IMR-90 (cell line): ENCODE measurements at regions not wholly inside any gene's neighbourhood (a gene's known extent, or its start where the extent isn't known, plus 50 kb on each side); places are given as distances from the start of the nearest gene placed in this dataset.
A peak's percentile ranks its signal among the peaks of the same experiment; 100 is the strongest.

Experiments
- ATAC-seq: fragments of 200-7000 bp; cut with Tn5 transposase; 2 replicates; pipeline ENCODE4 v1.9.1; 2020; ENCODE audit warnings: low read depth, mild to moderate bottlenecking, moderate library complexity
- BruUV-seq: library from RNA; stranded (reverse); fragments of 400-500 nt; replicated peaks from 2 replicates; lab custom pipeline; 2021; lab: Mats Ljungman, UMichigan
- CTCF ChIA-PET: fragments of 300-600 bp; formaldehyde crosslinking; extraction: SDS; loops from one replicate; lab custom pipeline; 2021; ENCODE audit warnings: antibody characterized with exemption; lab: Yijun Ruan, JAX
- POLR2A ChIA-PET: fragments of 300-600 bp; sonication (Branson Sonifier 250); formaldehyde crosslinking; loops from one replicate; lab custom pipeline; 2022; ENCODE audit warnings: antibody characterized with exemption; ENCODE audit not compliant: unreplicated experiment; lab: Charles Lee
- DNase-seq: peaks from one replicate; pipeline ENCODE4 v3.0.0; 2013
- H2AFZ ChIP-seq: replicated peaks from 2 replicates; pipeline ENCODE3; 2013; ENCODE audit warnings: low read length, mild to moderate bottlenecking; ENCODE audit not compliant: poor library complexity
- H2AK5ac ChIP-seq: 2 replicates; pipeline ENCODE4 v1.6.1; 2013; ENCODE audit warnings: low read depth, low read length, inconsistent platforms
- H2AK9ac ChIP-seq: replicated peaks from 2 replicates; pipeline ENCODE3; 2013; ENCODE audit warnings: mild to moderate bottlenecking, low read depth, low read length, moderate library complexity; ENCODE audit not compliant: poor library complexity
- H2BK120ac ChIP-seq: 2 replicates; pipeline ENCODE4 v1.6.1; 2013; ENCODE audit warnings: low read depth, low read length, inconsistent platforms
- H2BK15ac ChIP-seq: 3 replicates; pipeline ENCODE4 v1.6.1; 2013; ENCODE audit warnings: low read depth, low read length, inconsistent platforms
- H2BK20ac ChIP-seq: 2 replicates; pipeline ENCODE4 v1.6.1; 2013; ENCODE audit warnings: low read depth, mild to moderate bottlenecking, inconsistent platforms, low read length, moderate library complexity
- H2BK5ac ChIP-seq: 2 replicates; pipeline ENCODE4 v1.6.1; 2013; ENCODE audit warnings: mild to moderate bottlenecking, low read depth, low read length, inconsistent platforms; ENCODE audit not compliant: poor library complexity, severe bottlenecking
- H3K14ac ChIP-seq: replicated peaks from 2 replicates; pipeline ENCODE4 v1.6.1; 2013; ENCODE audit warnings: low read depth, low read length, inconsistent platforms
- H3K18ac ChIP-seq: 2 replicates; pipeline ENCODE4 v1.6.1; 2013; ENCODE audit warnings: low read depth, low read length, control low read depth
- H3K23ac ChIP-seq: 2 replicates; pipeline ENCODE4 v1.6.1; 2013; ENCODE audit warnings: low read depth, low read length, inconsistent platforms
- H3K27ac ChIP-seq: 2 replicates; pipeline ENCODE4 v1.5.1; 2013; ENCODE audit warnings: mild to moderate bottlenecking, control low read depth, low read length; ENCODE audit not compliant: insufficient read depth
- H3K27me3 ChIP-seq: 2 replicates; pipeline ENCODE4 v1.6.1; 2013; ENCODE audit warnings: low read length; ENCODE audit not compliant: control insufficient read depth, insufficient read depth
- H3K36me3 ChIP-seq: 2 replicates; pipeline ENCODE4 v1.6.1; 2013; ENCODE audit warnings: low read length, mixed read lengths; ENCODE audit not compliant: control insufficient read depth, insufficient read depth
- H3K4ac ChIP-seq: 2 replicates; pipeline ENCODE4 v1.6.1; 2013; ENCODE audit warnings: low read depth, low read length, inconsistent platforms
- H3K4me1 ChIP-seq: 2 replicates; pipeline ENCODE4 v1.6.1; 2013; ENCODE audit warnings: low read length, mixed read lengths; ENCODE audit not compliant: control insufficient read depth, insufficient read depth
- H3K4me2 ChIP-seq: 2 replicates; pipeline ENCODE4 v1.6.1; 2013; ENCODE audit warnings: low read depth, mild to moderate bottlenecking, control low read depth, low read length, moderate library complexity
- H3K4me3 ChIP-seq: 2 replicates; pipeline ENCODE4 v1.5.1; 2013; ENCODE audit warnings: low read depth, mild to moderate bottlenecking, control low read depth, low read length, moderate library complexity; ENCODE audit not compliant: insufficient read depth
- H3K56ac ChIP-seq: 2 replicates; pipeline ENCODE4 v1.6.1; 2013; ENCODE audit warnings: low read length, inconsistent platforms; ENCODE audit not compliant: insufficient read depth; ENCODE audit errors: extremely low read depth
- H3K79me1 ChIP-seq, 2 experiments: 2 replicates each; pipeline ENCODE4 v1.6.1; 2013; ENCODE audit warnings: low read length in 2 of 2, inconsistent platforms in 1 of 2, low read depth in 1 of 2
- H3K9ac ChIP-seq: 2 replicates; pipeline ENCODE4 v1.6.1; 2013; ENCODE audit warnings: low read depth, low read length, control low read depth
- H3K9me1 ChIP-seq: 2 replicates; pipeline ENCODE4 v1.6.1; 2013; ENCODE audit warnings: low read length, inconsistent platforms; ENCODE audit not compliant: insufficient read depth
- H3K9me3 ChIP-seq: 2 replicates; pipeline ENCODE4 v1.6.1; 2013; ENCODE audit warnings: low read length; ENCODE audit not compliant: control insufficient read depth, insufficient read depth
- H4K20me1 ChIP-seq: 2 replicates; pipeline ENCODE4 v1.6.1; 2013; ENCODE audit warnings: low read length, inconsistent platforms; ENCODE audit not compliant: insufficient read depth
- H4K5ac ChIP-seq: 2 replicates; pipeline ENCODE4 v1.6.1; 2013; ENCODE audit warnings: mild to moderate bottlenecking, low read depth, low read length, control low read depth
- H4K8ac ChIP-seq, 2 experiments: 2 replicates each; pipeline ENCODE4 v1.6.1; 2013; ENCODE audit warnings: low read depth in 2 of 2, low read length in 2 of 2, control low read depth in 1 of 2, inconsistent platforms in 1 of 2
- H4K91ac ChIP-seq: 2 replicates; pipeline ENCODE4 v1.6.1; 2013; ENCODE audit warnings: low read depth, low read length, inconsistent platforms; ENCODE audit not compliant: insufficient read depth
- BHLHE40 ChIP-seq: fragments of 150-350 bp; IDR thresholded peaks from 2 replicates; pipeline ENCODE4 v1.6.1; 2016; ENCODE audit warnings: mild to moderate bottlenecking, low read depth, low read length
- MAFK ChIP-seq: IDR thresholded peaks from 2 replicates; pipeline ENCODE4 v1.6.1; 2012; ENCODE audit warnings: low read depth, low read length, improper control_type of control experiment
- SMC3 ChIP-seq: fragments of 150-350 bp; IDR thresholded peaks from 2 replicates; pipeline ENCODE4 v1.6.1; 2016; ENCODE audit warnings: low read depth, mild to moderate bottlenecking, antibody characterized with exemption, low read length, moderate library complexity
- WGBS, 2 experiments: methylation state at CpG; one replicate each; pipeline versions ENCODE4 v1.1.5 to v1.1.7; 2013; ENCODE audit warnings: missing lambda C conversion rate in 2 of 2; ENCODE audit not compliant: insufficient read length in 1 of 2; ENCODE audit errors: extremely low coverage in 2 of 2; 5-methylcytosine and 5-hydroxymethylcytosine counted together
- dilution Hi-C: fragments of 300-500 bp; cut with HindIII; formaldehyde crosslinking; loops from one replicate; pipeline ENCODE4 v1.14.3; 2018; ENCODE audit warnings: low sequenced_read_pairs; ENCODE audit not compliant: unreplicated experiment
- in situ Hi-C: fragments of 300-500 bp; cut with MboI; formaldehyde crosslinking; loops from 3 replicates; pipeline ENCODE4 v1.14.3; 2019; ENCODE audit warnings: low sequenced_read_pairs, inconsistent platforms, mixed read lengths
- intact Hi-C: fragments of 100-400 bp; cut with micrococcal nuclease; formaldehyde crosslinking; loops from 2 replicates; pipeline ENCODE4 v1.10.0; 2022
- TF ChIP-seq, protein P1 (sequence below): conservative IDR thresholded peaks from 2 replicates; pipeline ENCODE4 v1.5.1; 2012; ENCODE audit warnings: mild to moderate bottlenecking, low read depth, low read length, improper control_type of control experiment

DNA sequence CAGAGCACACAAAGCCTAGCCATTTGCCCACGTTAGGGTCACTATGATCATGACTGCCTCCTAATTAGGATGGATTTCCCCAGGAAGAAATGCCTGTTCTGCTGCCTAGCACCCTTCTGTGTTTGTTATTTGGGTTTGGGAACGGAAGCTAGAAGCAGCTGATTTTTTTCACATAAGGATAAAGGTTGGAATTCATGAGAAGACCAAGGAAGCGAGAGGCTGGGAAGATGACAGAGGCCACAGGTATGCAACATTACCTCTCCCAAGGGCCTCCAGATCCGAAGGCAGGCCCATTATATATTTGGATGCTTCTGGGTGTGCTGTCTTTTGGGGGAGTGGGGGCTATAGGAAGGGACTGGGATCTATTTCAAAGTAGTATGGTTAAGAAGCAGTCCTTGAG is 204.7 kb downstream of the FBXO15 start:
- BruUV-seq: no TSS peak
- ChIA-PET POLR2A (no interaction called here), CTCF (no interaction called here)
- H3K9me3 ChIP-seq: no peaks in the 10 kb centered on the region
- H3K79me1 ChIP-seq: no peaks in the 10 kb centered on the region
- no peak overlapping the region; the same call in 2 of the 3 replicates for H2BK15ac ChIP-seq
- no peak for TF ChIP-seq BHLHE40
- TF ChIP-seq, protein P1, sequence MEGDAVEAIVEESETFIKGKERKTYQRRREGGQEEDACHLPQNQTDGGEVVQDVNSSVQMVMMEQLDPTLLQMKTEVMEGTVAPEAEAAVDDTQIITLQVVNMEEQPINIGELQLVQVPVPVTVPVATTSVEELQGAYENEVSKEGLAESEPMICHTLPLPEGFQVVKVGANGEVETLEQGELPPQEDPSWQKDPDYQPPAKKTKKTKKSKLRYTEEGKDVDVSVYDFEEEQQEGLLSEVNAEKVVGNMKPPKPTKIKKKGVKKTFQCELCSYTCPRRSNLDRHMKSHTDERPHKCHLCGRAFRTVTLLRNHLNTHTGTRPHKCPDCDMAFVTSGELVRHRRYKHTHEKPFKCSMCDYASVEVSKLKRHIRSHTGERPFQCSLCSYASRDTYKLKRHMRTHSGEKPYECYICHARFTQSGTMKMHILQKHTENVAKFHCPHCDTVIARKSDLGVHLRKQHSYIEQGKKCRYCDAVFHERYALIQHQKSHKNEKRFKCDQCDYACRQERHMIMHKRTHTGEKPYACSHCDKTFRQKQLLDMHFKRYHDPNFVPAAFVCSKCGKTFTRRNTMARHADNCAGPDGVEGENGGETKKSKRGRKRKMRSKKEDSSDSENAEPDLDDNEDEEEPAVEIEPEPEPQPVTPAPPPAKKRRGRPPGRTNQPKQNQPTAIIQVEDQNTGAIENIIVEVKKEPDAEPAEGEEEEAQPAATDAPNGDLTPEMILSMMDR: no peak
- TF ChIP-seq SMC3: no peak
- no peak for TF ChIP-seq MAFK
- H3K14ac ChIP-seq: no peak overlapping the region
- in situ Hi-C loops: no loop called here
- H2AK5ac ChIP-seq: peak overlapping the region; percentile 59; the same call in 1 of the 2 replicates
- no peak for DNase-seq
- H2AFZ ChIP-seq: peak overlapping the region; percentile 40
- H3K4ac ChIP-seq: no peak overlapping the region
- H2AK9ac ChIP-seq: peak overlapping the region; percentile 11
- no peaks in the 10 kb centered on the region for H3K36me3 ChIP-seq
- no CpG with 5 or more reads among the region's 4 CpGs for WGBS, 2 experiments
- no peak overlapping the region for H3K23ac ChIP-seq
- no peaks in the 10 kb centered on the region for H4K20me1 ChIP-seq
- no peak overlapping the region for H3K4me3 ChIP-seq
- H3K4me1 ChIP-seq: peaks cover 4% of the 10 kb centered on the region; the same call in 1 of the 2 replicates
- H3K9ac ChIP-seq: no peak overlapping the region
- no peak overlapping the region for H2BK5ac ChIP-seq
- peaks cover 7% of the 10 kb centered on the region for H3K9me1 ChIP-seq
- no peak overlapping the region for H3K56ac ChIP-seq
- no peak overlapping the region for H4K5ac ChIP-seq
- peak overlapping the region; percentile 37; the same call in 1 of the 2 replicates for H2BK20ac ChIP-seq
- intact Hi-C loops: no loop called here
- H4K8ac ChIP-seq: no peak overlapping the region
- H3K27ac ChIP-seq: no peak overlapping the region
- no peak overlapping the region for H4K91ac ChIP-seq
- H3K4me2 ChIP-seq: no peak overlapping the region
- H3K18ac ChIP-seq: no peak overlapping the region
- peaks cover 3% of the 10 kb centered on the region; the same call in 1 of the 2 replicates for H3K27me3 ChIP-seq
- ATAC-seq: no peak
- dilution Hi-C loops: no loop called here
- peak overlapping the region; percentile 55; the same call in 1 of the 2 replicates for H2BK120ac ChIP-seq
